ENCODE measurements at regions not wholly inside any gene's neighbourhood (a gene's known extent, or its start where the extent isn't known, plus 50 kb on each side); places are given as distances from the start of the nearest gene placed in this dataset.

- DNase-seq (ENCODE audit: low read depth) (no peak), FAIRE-seq (no peak)
- no peaks in the 10 kb centered on the region for H3K27me3 ChIP-seq (ENCODE audit: control insufficient read depth, insufficient read depth, low read length)
- no peak for TF ChIP-seq CTCF (IDR thresholded peaks at IDR 0.05; ENCODE audit: insufficient read depth, low read length, severe bottlenecking)
- no peaks in the 10 kb centered on the region for H3K36me3 ChIP-seq (ENCODE audit: control insufficient read depth, insufficient read depth, low read length)
- no peak overlapping the region for H3K4me3 ChIP-seq (ENCODE audit: low read depth, low read length)
Observed at GRCh38 chr12:46112364-46112763, 122.0 kb upstream of the SCAF11 start.

GRCh38 chr12:46111715-46112114 is 121.3 kb upstream of the SCAF11 start:
- no peak for DNase-seq (ENCODE audit: low read depth)
- Histone ChIP-seq H3K4me3 (ENCODE audit: low read depth, low read length) (no peak overlapping the region), H3K27me3 (ENCODE audit: control insufficient read depth, insufficient read depth, low read length) (no peaks in the 10 kb centered on the region), H3K36me3 (ENCODE audit: control insufficient read depth, insufficient read depth, low read length) (no peaks in the 10 kb centered on the region)
- FAIRE-seq, result no peak
- TF ChIP-seq CTCF (IDR thresholded peaks at IDR 0.05; ENCODE audit: insufficient read depth, low read length, severe bottlenecking), result no peak

- Histone ChIP-seq H3K4me3 (ENCODE audit: low read depth, low read length) (no peak overlapping the region), H3K27me3 (ENCODE audit: control insufficient read depth, insufficient read depth, low read length) (no peaks in the 10 kb centered on the region), H3K36me3 (ENCODE audit: control insufficient read depth, insufficient read depth, low read length) (no peaks in the 10 kb centered on the region)
- TF ChIP-seq CTCF (IDR thresholded peaks at IDR 0.05; ENCODE audit: insufficient read depth, low read length, severe bottlenecking), result peak; percentile 12
- FAIRE-seq (peak; percentile 90), DNase-seq (ENCODE audit: low read depth) (peak; percentile 73)
Observed at GRCh38 chr12:46110928-46111699, 120.7 kb upstream of the SCAF11 start.

GRCh38 chr12:46110223-46110611 is 119.8 kb upstream of the SCAF11 start:
- FAIRE-seq (peak; percentile 72), DNase-seq (ENCODE audit: low read depth) (no peak)
- TF ChIP-seq CTCF (IDR thresholded peaks at IDR 0.05; ENCODE audit: insufficient read depth, low read length, severe bottlenecking), result no peak

GRCh38 chr12:46109343-46110222 is 119.2 kb upstream of the SCAF11 start:
- no peak for TF ChIP-seq CTCF (IDR thresholded peaks at IDR 0.05; ENCODE audit: insufficient read depth, low read length, severe bottlenecking)
- FAIRE-seq, result peak; percentile 36
- Histone ChIP-seq H3K4me3 (ENCODE audit: low read depth, low read length) (no peak overlapping the region), H3K27me3 (ENCODE audit: control insufficient read depth, insufficient read depth, low read length) (no peaks in the 10 kb centered on the region), H3K36me3 (ENCODE audit: control insufficient read depth, insufficient read depth, low read length) (no peaks in the 10 kb centered on the region)
- peak; percentile 37 for DNase-seq (ENCODE audit: low read depth)

More at GRCh38 chr12:46110223-46110611, 119.8 kb upstream of the SCAF11 start:
- H3K27me3 ChIP-seq (ENCODE audit: control insufficient read depth, insufficient read depth, low read length), result no peaks in the 10 kb centered on the region
- no peaks in the 10 kb centered on the region for H3K36me3 ChIP-seq (ENCODE audit: control insufficient read depth, insufficient read depth, low read length)
- H3K4me3 ChIP-seq (ENCODE audit: low read depth, low read length), result no peak overlapping the region

Data from bronchial epithelial cell (primary cell).